Mesendoderm (in vitro differentiated cells): ENCODE measurements at regions not wholly inside any gene's neighbourhood (a gene's known extent, or its start where the extent isn't known, plus 50 kb on each side); places are given as distances from the start of the nearest gene placed in this dataset.

Experiments
- DNase-seq: peaks from one replicate; pipeline ENCODE4 v3.0.0; 2013
- H2AK5ac ChIP-seq: 2 replicates; pipeline ENCODE4 v1.6.1; 2013; ENCODE audit warnings: low read length, inconsistent platforms
- H2BK120ac ChIP-seq: 2 replicates; pipeline ENCODE4 v1.6.1; 2013; ENCODE audit warnings: low read depth, mild to moderate bottlenecking, low read length, moderate library complexity, mixed read lengths
- H2BK15ac ChIP-seq: replicated peaks from 2 replicates; pipeline ENCODE4 v1.6.1; 2013; ENCODE audit warnings: low read depth, mild to moderate bottlenecking, moderate library complexity
- H2BK5ac ChIP-seq: 2 replicates; pipeline ENCODE4 v1.6.1; 2013; ENCODE audit warnings: low read length, inconsistent platforms
- H3K18ac ChIP-seq: 2 replicates; pipeline ENCODE4 v1.6.1; 2013; ENCODE audit warnings: mild to moderate bottlenecking, low read length, mixed read lengths
- H3K23ac ChIP-seq: one replicate; pipeline ENCODE4 v1.6.1; 2013; ENCODE audit warnings: low read length
- H3K27ac ChIP-seq: 2 replicates; pipeline ENCODE4 v1.5.1; 2013; ENCODE audit warnings: low read depth, mild to moderate bottlenecking, inconsistent platforms, low read length, moderate library complexity
- H3K27me3 ChIP-seq: 2 replicates; pipeline ENCODE4 v1.6.1; 2013; ENCODE audit warnings: low read length, control low read depth, mild to moderate bottlenecking, inconsistent platforms; ENCODE audit not compliant: insufficient read depth, poor library complexity
- H3K36me3 ChIP-seq: 2 replicates; pipeline ENCODE4 v1.6.1; 2013; ENCODE audit warnings: low read length, inconsistent platforms; ENCODE audit not compliant: control insufficient read depth, insufficient read depth
- H3K4ac ChIP-seq: one replicate; pipeline ENCODE4 v1.6.1; 2013; ENCODE audit warnings: low read depth, mild to moderate bottlenecking, low read length, moderate library complexity
- H3K4me1 ChIP-seq: 2 replicates; pipeline ENCODE4 v1.6.1; 2013; ENCODE audit warnings: low read depth, low read length, inconsistent platforms; ENCODE audit not compliant: control insufficient read depth
- H3K4me2 ChIP-seq: 2 replicates; pipeline ENCODE4 v1.6.1; 2013; ENCODE audit warnings: low read length
- H3K4me3 ChIP-seq: 2 replicates; pipeline ENCODE4 v1.5.1; 2013; ENCODE audit warnings: mild to moderate bottlenecking, low read length
- H3K56ac ChIP-seq: one replicate; pipeline ENCODE4 v1.6.1; 2013; ENCODE audit warnings: low read length
- H3K79me1 ChIP-seq: 2 replicates; pipeline ENCODE4 v1.6.1; 2013; ENCODE audit warnings: low read length, inconsistent platforms
- H3K79me2 ChIP-seq: 2 replicates; pipeline ENCODE4 v1.6.1; 2013; ENCODE audit warnings: mild to moderate bottlenecking, low read length; ENCODE audit not compliant: control insufficient read depth, insufficient read depth
- H3K9ac ChIP-seq: 2 replicates; pipeline ENCODE4 v1.6.1; 2013; ENCODE audit warnings: low read length, inconsistent platforms
- H4K5ac ChIP-seq: one replicate; pipeline ENCODE4 v1.6.1; 2013; ENCODE audit warnings: low read length
- H4K8ac ChIP-seq: one replicate; pipeline ENCODE4 v1.6.1; 2013; ENCODE audit warnings: low read depth, mild to moderate bottlenecking, control low read depth, low read length, moderate library complexity
- whole genome bisulfite sequencing: extraction: QIAGEN DNeasy Blood & Tissue Kit; methylation state at CpG from one replicate; pipeline ENCODE4 v1.1.7; 2013; ENCODE audit warnings: low lambda C conversion rate, missing lambda C conversion rate; ENCODE audit not compliant: insufficient coverage; ENCODE audit errors: extremely low coverage; 5-methylcytosine and 5-hydroxymethylcytosine counted together

- Histone ChIP-seq H3K4me2 (no peak overlapping the region), H3K79me1 (no peaks in the 10 kb centered on the region), H3K27me3 (no peaks in the 10 kb centered on the region), H4K8ac (no peak overlapping the region), H3K36me3 (no peaks in the 10 kb centered on the region), H2BK120ac (no peak overlapping the region), H3K56ac (no peak overlapping the region), H3K9ac (no peak overlapping the region), H3K18ac (no peak overlapping the region), H2BK5ac (no peak overlapping the region), H3K4me3 (no peak overlapping the region), H2AK5ac (no peak overlapping the region), H3K23ac (no peak overlapping the region), H3K4me1 (no peaks in the 10 kb centered on the region), H3K4ac (no peak overlapping the region), H3K79me2 (no peaks in the 10 kb centered on the region), H3K27ac (no peak overlapping the region), H4K5ac (no peak overlapping the region), H2BK15ac (no peak overlapping the region)
- DNase-seq: no peak
- WGBS: no CpG with 5 or more reads among the region's 2 CpGs
These were observed 57.6 kb upstream of the IFNLR1 start for GRCh38 chr1:24244519-24245268.

DNA sequence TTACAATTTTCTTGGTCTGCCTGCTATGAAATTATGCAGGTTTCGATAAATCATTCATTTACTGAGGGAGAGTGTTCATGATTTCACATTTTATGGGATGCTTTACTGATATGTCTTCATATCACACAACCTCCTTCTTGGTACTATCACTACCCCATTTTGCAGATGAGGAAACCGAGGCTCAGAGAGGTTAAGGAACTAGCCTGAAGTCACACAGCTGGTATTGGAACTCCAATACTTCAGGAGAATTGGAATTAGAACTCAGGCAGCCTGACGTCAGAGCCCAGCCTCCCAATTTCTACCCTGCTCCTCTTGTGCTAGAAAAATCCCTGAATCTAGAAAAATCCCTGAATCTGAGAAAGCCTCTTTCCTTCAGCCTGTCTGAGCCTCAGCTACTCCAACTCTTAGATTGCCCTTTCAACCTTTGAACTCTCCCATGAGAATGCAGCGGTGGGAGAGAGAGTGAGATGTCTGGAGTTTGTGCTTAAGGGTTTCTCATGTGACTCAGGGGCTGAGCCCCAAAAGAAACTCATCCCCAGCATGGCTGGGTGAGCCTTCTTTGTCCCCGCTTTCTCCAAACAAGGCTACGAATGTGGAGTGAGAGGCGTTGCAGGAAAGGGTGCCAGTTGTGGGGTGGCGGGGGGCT is 50.8 kb upstream of the IFNLR1 start:
- no peak overlapping the region for H4K8ac ChIP-seq
- no CpG with 5 or more reads among the region's 8 CpGs for WGBS

DNA sequence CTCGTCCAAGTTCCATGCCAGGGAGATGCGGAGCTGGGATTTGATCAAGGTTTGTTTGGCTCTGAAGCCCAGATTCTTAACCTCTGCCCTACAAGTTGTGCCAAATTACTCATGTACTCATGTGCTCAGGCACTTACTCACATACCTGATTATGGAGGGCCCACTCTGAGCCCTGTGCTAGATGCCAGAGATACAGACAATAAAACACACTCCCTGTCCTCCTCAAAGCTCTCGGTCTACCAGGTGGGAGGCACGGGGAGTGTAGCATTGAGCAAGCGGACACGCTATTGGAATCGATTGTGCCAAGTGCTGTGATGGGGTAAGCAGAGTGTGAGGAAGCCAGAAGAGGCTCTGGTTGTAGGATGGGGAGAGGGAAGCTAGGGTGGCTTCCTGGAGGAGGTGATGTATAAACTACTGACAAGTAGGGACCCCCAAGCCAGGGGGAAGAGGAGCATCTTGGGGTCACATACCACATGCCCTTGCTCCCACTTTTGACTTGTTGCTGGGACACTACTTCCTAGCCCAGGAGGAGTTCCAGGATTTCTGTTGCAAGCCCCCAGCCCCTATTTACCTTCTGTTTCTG is 49.8 kb upstream of the IFNLR1 start:
- no CpG with 5 or more reads among the region's 7 CpGs for WGBS
- Histone ChIP-seq H3K27me3 (no peaks in the 10 kb centered on the region), H2AK5ac (no peak overlapping the region), H3K27ac (no peak overlapping the region), H2BK15ac (no peak overlapping the region), H3K23ac (no peak overlapping the region), H2BK120ac (no peak overlapping the region), H4K8ac (no peak overlapping the region), H3K4me1 (peaks cover 2% of the 10 kb centered on the region), H3K56ac (peak overlapping the region; percentile 58), H3K9ac (no peak overlapping the region), H3K36me3 (no peaks in the 10 kb centered on the region), H3K4me2 (no peak overlapping the region), H3K79me1 (no peaks in the 10 kb centered on the region), H3K4me3 (no peak overlapping the region), H3K4ac (no peak overlapping the region), H3K79me2 (no peaks in the 10 kb centered on the region), H3K18ac (no peak overlapping the region), H4K5ac (no peak overlapping the region), H2BK5ac (no peak overlapping the region)
- peak; percentile 15 for DNase-seq

More for the DNA sequence above, 50.8 kb upstream of the IFNLR1 start:
- Histone ChIP-seq H3K36me3 (no peaks in the 10 kb centered on the region), H3K27ac (no peak overlapping the region), H4K5ac (no peak overlapping the region), H3K4ac (no peak overlapping the region), H3K27me3 (no peaks in the 10 kb centered on the region), H3K4me2 (no peak overlapping the region), H3K56ac (no peak overlapping the region), H2BK5ac (no peak overlapping the region), H2BK15ac (no peak overlapping the region), H2AK5ac (no peak overlapping the region), H3K4me3 (no peak overlapping the region), H3K9ac (no peak overlapping the region), H3K79me2 (no peaks in the 10 kb centered on the region), H3K4me1 (peaks cover 2% of the 10 kb centered on the region), H3K18ac (no peak overlapping the region), H2BK120ac (no peak overlapping the region), H3K79me1 (no peaks in the 10 kb centered on the region), H3K23ac (no peak overlapping the region)
- DNase-seq: no peak
